CD4-positive, alpha-beta memory T cell (primary cell): ENCODE measurements at regions not wholly inside any gene's neighbourhood (a gene's known extent, or its start where the extent isn't known, plus 50 kb on each side); places are given as distances from the start of the nearest gene placed in this dataset.

Source experiments
- CTCF ChIA-PET: fragments of 350-600 bp; sonication (Branson Sonifier 250); formaldehyde crosslinking; loops from one replicate; lab custom pipeline; 2021; ENCODE audit warnings: inconsistent platforms; ENCODE audit not compliant: partially characterized antibody; lab: Charles Lee
- POLR2A ChIA-PET: fragments of 350-600 bp; sonication (Branson Sonifier 250); formaldehyde crosslinking; loops from one replicate; lab custom pipeline; 2021; ENCODE audit not compliant: partially characterized antibody; lab: Charles Lee
- DNase-seq, 5 donors: peaks; one replicate each; pipeline versions ENCODE4 v3.0.0 to v3.0.0-alpha.2; 2020 to 2022; ENCODE audit warnings: mixed read lengths in 1 of 5
- H3K27ac ChIP-seq: one replicate; pipeline ENCODE4 v1.7.0; 2013; ENCODE audit warnings: low read depth, low read length
- H3K27me3 ChIP-seq: 2 replicates; pipeline ENCODE4 v1.7.0; 2013; ENCODE audit warnings: mild to moderate bottlenecking, low read length, moderate library complexity; ENCODE audit not compliant: insufficient read depth
- H3K36me3 ChIP-seq: 2 replicates; pipeline ENCODE4 v1.7.0; 2013; ENCODE audit warnings: mild to moderate bottlenecking, low read length, moderate library complexity; ENCODE audit not compliant: insufficient read depth
- H3K4me1 ChIP-seq: 2 replicates; pipeline ENCODE4 v1.7.0; 2013; ENCODE audit warnings: mild to moderate bottlenecking, low read length, moderate library complexity; ENCODE audit not compliant: insufficient read depth
- H3K4me3 ChIP-seq, 2 donors: one replicate each; pipeline ENCODE4 v1.7.0; 2013; ENCODE audit warnings: low read length in 2 of 2, mild to moderate bottlenecking in 1 of 2
- H3K9me3 ChIP-seq, 2 donors: one replicate each; pipeline ENCODE4 v1.7.0; 2013; ENCODE audit warnings: low read length in 2 of 2, control low read depth in 1 of 2; ENCODE audit not compliant: control insufficient read depth in 1 of 2
- H3K27ac Mint-ChIP-seq, 7 donors: one replicate each; pipeline ENCODE4 v1.8.0; 2020 to 2021; ENCODE audit warnings: mixed read lengths in 7 of 7, mild to moderate bottlenecking in 6 of 7, inconsistent platforms in 3 of 7, moderate library complexity in 3 of 7
- H3K27me3 Mint-ChIP-seq, 2 donors: one replicate each; pipeline ENCODE4 v1.8.0; 2020 to 2021; ENCODE audit warnings: mixed read lengths in 2 of 2
- H3K36me3 Mint-ChIP-seq, 2 donors: one replicate each; pipeline ENCODE4 v1.8.0; 2020 to 2021; ENCODE audit warnings: mixed read lengths in 2 of 2, inconsistent platforms in 1 of 2, mild to moderate bottlenecking in 1 of 2
- H3K4me1 Mint-ChIP-seq, 4 donors: one replicate each; pipeline ENCODE4 v1.8.0; 2020 to 2021; ENCODE audit warnings: mixed read lengths in 4 of 4, mild to moderate bottlenecking in 1 of 4
- H3K4me3 Mint-ChIP-seq, 8 donors: one replicate each; pipeline ENCODE4 v1.8.0; 2020 to 2021; ENCODE audit warnings: mixed read lengths in 8 of 8, mild to moderate bottlenecking in 7 of 8, moderate library complexity in 6 of 8, inconsistent platforms in 3 of 8
- H3K9me3 Mint-ChIP-seq, 8 donors: one replicate each; pipeline ENCODE4 v1.8.0; 2020 to 2021; ENCODE audit warnings: mixed read lengths in 8 of 8, mild to moderate bottlenecking in 5 of 8, inconsistent platforms in 3 of 8, moderate library complexity in 1 of 8
- intact Hi-C: fragments of 100-400 bp; cut with micrococcal nuclease; formaldehyde crosslinking; loops from one replicate; pipeline ENCODE4 v1.15.1; 2023

GRCh38 chr15:99473981-99474906 lies 91.5 kb upstream of the MEF2A start:
- Mint-ChIP-seq H3K9me3 (no peaks in the 10 kb centered on the region), H3K27ac (peak overlapping the region in 1 of 7 donors; percentile 68), H3K4me1 (peaks cover 0 to 5% (median 2%) of the 10 kb centered on the region in 4 donors), H3K27me3 (no peaks in the 10 kb centered on the region), H3K36me3 (no peaks in the 10 kb centered on the region), H3K4me3 (no peak overlapping the region)
- Histone ChIP-seq H3K27ac (no peak overlapping the region), H3K4me1 (no peaks in the 10 kb centered on the region), H3K27me3 (no peaks in the 10 kb centered on the region), H3K9me3 (no peaks in the 10 kb centered on the region), H3K4me3 (no peak overlapping the region), H3K36me3 (no peaks in the 10 kb centered on the region)
- ChIA-PET CTCF (interaction anchor here (0.6 kb wide), 1 partner anchor 134 kb away, joined by 4 read pairs; no protein-coding TSS in a partner anchor), POLR2A (no interaction called here)
- DNase-seq, result no peak
- intact Hi-C loops, result no loop called here

DNA sequence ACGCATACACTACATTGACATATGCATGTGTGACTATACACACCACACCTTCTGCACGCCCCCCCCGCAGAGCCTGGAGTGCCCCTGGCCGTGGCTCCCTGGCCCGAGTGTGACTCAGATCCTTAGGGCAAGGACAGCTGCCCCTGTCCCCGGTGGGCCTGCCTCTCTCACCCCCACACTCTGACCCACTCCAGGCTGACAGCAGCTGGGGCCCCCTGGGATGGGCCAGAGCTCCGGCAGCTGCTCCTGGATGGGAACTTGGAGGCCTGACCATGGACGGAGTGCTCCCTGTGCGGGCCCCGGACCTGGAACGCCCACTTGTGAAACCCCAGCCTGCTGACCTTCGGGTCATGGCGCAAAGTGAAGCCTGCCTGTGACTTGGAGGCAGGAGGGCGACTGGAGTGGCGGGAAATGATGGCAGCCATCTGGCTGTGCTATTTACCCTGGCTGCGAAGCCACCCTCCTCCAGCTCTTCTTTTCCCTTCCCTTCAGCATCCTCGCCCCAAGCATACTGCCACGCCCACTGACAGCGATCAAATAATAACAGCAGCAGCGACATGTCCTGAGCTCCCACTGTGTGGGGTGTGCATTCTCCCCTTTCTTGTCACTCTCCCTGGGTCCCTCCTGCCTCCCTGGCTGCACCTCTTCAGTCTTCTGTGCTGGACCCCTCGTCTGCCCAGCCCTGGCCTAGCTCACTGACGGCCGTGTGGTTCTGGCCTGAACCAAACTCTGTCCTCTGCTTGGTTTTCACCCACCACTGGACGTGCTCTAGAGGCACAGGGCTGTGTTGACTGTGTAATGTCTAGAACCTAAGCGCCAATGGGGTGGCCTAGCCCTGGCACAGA lies 90.7 kb upstream of the MEF2A start:
- Mint-ChIP-seq H3K27ac (peak overlapping the region in 1 of 7 donors; percentile 30), H3K9me3 (no peaks in the 10 kb centered on the region), H3K4me1 (peaks cover 0 to 5% (median 2%) of the 10 kb centered on the region in 4 donors), H3K36me3 (no peaks in the 10 kb centered on the region), H3K27me3 (no peaks in the 10 kb centered on the region), H3K4me3 (no peak overlapping the region)
- H3K27ac ChIP-seq, result no peak overlapping the region
- ChIA-PET POLR2A (no interaction called here), CTCF (interaction anchor here (1.4 kb wide), 1 partner anchor 229 kb away, joined by 3 read pairs; no protein-coding TSS in a partner anchor)
- no peak for DNase-seq
- no peaks in the 10 kb centered on the region for H3K9me3 ChIP-seq
- no peaks in the 10 kb centered on the region for H3K4me1 ChIP-seq
- H3K27me3 ChIP-seq, result no peaks in the 10 kb centered on the region
- intact Hi-C loops, result no loop called here
- H3K36me3 ChIP-seq, result no peaks in the 10 kb centered on the region
- H3K4me3 ChIP-seq, result no peak overlapping the region

GRCh38 chr15:99475754-99476412 lies 89.9 kb upstream of the MEF2A start:
- ChIA-PET CTCF (interaction anchor here (1.4 kb wide), 1 partner anchor 228 kb away, joined by 3 read pairs; no protein-coding TSS in a partner anchor), POLR2A (no interaction called here)
- DNase-seq, result no peak
- Histone ChIP-seq H3K27me3 (no peaks in the 10 kb centered on the region), H3K27ac (no peak overlapping the region), H3K9me3 (no peaks in the 10 kb centered on the region), H3K4me1 (no peaks in the 10 kb centered on the region), H3K4me3 (no peak overlapping the region), H3K36me3 (no peaks in the 10 kb centered on the region)
- Mint-ChIP-seq H3K27me3 (peaks cover 0 to 2% of the 10 kb centered on the region in 2 donors), H3K9me3 (peaks cover 0 to 1% (median 0%) of the 10 kb centered on the region in 8 donors), H3K27ac (no peak overlapping the region), H3K4me3 (no peak overlapping the region), H3K36me3 (no peaks in the 10 kb centered on the region), H3K4me1 (peaks cover 0 to 5% (median 2%) of the 10 kb centered on the region in 4 donors)
- intact Hi-C loops, result no loop called here

DNA sequence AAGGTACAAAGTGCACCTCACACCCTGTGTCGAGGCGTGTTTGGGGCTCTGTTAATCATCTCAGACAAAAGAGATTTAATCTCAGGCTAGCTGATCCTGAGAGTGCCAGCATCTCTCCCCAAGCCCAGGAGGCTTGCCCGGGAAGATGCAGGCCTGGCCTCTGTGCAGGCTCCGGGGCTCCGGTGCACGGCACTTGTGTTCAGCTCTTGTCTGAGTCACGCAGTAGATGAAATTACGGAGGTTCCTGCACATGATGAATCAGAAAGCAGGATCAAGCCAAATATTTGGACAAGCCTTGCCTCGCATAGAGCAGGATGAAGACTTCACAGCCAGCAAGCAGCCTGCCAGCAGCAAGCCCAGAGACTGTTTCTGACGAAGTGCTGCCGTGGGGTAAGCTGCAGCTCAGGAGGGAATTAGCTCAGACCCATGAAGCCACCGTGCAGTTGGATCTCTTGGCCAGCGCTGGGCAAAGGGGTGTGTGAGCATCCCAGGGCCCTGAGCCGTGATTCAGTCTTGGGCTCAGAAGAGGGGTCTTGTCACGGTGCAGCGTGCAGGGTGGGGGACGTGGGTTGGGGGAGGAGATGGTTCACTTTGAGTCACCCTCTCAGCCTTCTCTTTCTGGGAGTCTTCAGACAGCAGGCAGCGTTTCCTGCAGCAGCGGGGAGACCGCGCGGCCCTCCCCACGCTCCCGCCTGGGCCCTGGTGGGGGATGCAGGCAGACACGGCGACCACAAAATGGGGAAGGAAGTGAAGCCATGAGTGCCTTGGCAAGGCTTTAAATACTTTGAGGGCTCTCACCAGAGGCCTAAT lies 89.2 kb upstream of the MEF2A start:
- peak in 1 of 5 donors; percentile 11 for DNase-seq
- ChIA-PET POLR2A (no interaction called here), CTCF (interaction anchor here (0.9 to 1.4 kb wide), 3 partner anchors 10 to 228 kb away, joined by 3 to 4 read pairs (median 3); no protein-coding TSS in a partner anchor)
- Histone ChIP-seq H3K4me1 (no peaks in the 10 kb centered on the region), H3K4me3 (no peak overlapping the region), H3K36me3 (no peaks in the 10 kb centered on the region), H3K9me3 (no peaks in the 10 kb centered on the region), H3K27me3 (no peaks in the 10 kb centered on the region), H3K27ac (no peak overlapping the region)
- H3K4me1 Mint-ChIP-seq, result peaks cover 0 to 5% (median 2%) of the 10 kb centered on the region in 4 donors
- peaks cover 0 to 2% (median 0%) of the 10 kb centered on the region in 8 donors for H3K9me3 Mint-ChIP-seq
- intact Hi-C loops, result no loop called here
- H3K27me3 Mint-ChIP-seq, result peaks cover 0 to 2% of the 10 kb centered on the region in 2 donors
- no peak overlapping the region for H3K4me3 Mint-ChIP-seq
- peak overlapping the region in 1 of 7 donors; percentile 15 for H3K27ac Mint-ChIP-seq
- H3K36me3 Mint-ChIP-seq, result no peaks in the 10 kb centered on the region

DNA sequence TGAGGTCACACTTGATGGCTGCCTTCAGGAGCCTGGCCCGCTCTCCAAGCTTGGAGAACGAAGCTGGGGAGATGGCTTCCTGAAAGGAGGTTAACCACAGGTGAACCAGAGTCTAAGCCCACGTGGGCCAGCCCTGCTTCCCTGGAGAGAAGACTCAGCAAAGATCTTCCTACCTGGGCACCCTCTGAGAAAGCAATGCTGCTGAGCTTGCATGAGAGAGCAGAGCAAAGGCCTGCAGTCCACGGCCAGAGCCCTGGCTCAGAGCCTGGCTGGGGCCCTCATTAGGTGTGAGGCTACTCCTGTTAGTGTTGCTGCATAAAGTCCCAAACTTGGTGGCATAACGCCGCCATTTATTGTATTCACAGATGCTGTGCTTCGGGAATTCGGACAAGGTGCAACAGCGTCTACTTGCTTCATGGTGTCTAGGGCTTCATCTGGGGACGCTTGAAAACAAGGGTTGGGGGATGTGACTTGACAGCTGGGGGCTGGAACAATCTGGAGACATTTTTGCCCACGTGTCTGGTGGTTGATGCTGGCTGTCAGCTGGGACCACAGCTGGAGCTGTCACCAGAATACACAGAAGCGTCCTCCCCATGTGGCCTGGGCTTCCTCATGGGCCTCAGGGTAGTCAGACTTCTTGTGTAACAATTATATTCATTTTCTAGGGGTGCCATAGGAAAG lies 87.9 kb upstream of the MEF2A start:
- peaks cover 0 to 2% (median 0%) of the 10 kb centered on the region in 8 donors for H3K9me3 Mint-ChIP-seq
- Histone ChIP-seq H3K27me3 (no peaks in the 10 kb centered on the region), H3K9me3 (no peaks in the 10 kb centered on the region), H3K36me3 (no peaks in the 10 kb centered on the region), H3K27ac (no peak overlapping the region), H3K4me1 (no peaks in the 10 kb centered on the region), H3K4me3 (no peak overlapping the region)
- no peaks in the 10 kb centered on the region for H3K36me3 Mint-ChIP-seq
- POLR2A ChIA-PET, result no interaction called here
- intact Hi-C loops, result no loop called here
- H3K27ac Mint-ChIP-seq, result peak overlapping the region in 1 of 7 donors; percentile 22
- DNase-seq, result no peak
- CTCF ChIA-PET, result interaction anchor here (0.9 to 1.2 kb wide), 3 partner anchors 8 to 226 kb away, joined by 3 to 4 read pairs (median 3); no protein-coding TSS in a partner anchor
- H3K4me1 Mint-ChIP-seq, result peaks cover 0 to 5% (median 2%) of the 10 kb centered on the region in 4 donors
- H3K4me3 Mint-ChIP-seq, result no peak overlapping the region
- peaks cover 0 to 3% of the 10 kb centered on the region in 2 donors for H3K27me3 Mint-ChIP-seq

DNA sequence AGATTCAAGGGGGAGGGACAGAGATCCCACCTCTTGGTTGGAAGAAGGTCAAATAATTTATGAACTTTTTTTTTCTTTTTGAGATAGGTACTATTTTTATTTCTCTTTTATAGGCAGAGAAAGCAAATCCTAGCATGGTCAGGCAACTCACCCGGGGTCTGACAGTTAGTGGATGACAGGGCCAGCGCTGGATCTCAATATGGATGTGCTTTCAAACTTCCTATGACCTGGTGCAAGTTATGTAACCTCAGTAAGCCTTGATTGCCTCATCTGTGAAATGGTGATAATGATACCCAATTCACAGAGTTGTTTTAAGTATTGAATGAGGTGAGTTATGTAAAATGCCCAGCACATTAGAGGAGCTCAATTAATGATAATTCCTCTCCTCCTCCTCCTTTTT lies 86.8 kb upstream of the MEF2A start:
- Histone ChIP-seq H3K9me3 (no peaks in the 10 kb centered on the region), H3K27me3 (no peaks in the 10 kb centered on the region), H3K4me3 (no peak overlapping the region), H3K4me1 (no peaks in the 10 kb centered on the region), H3K27ac (no peak overlapping the region), H3K36me3 (no peaks in the 10 kb centered on the region)
- Mint-ChIP-seq H3K27me3 (peaks cover 0 to 4% of the 10 kb centered on the region in 2 donors), H3K36me3 (no peaks in the 10 kb centered on the region), H3K27ac (no peak overlapping the region), H3K4me3 (no peak overlapping the region), H3K4me1 (peaks cover 0 to 5% (median 0%) of the 10 kb centered on the region in 4 donors), H3K9me3 (peaks cover 0 to 2% (median 0%) of the 10 kb centered on the region in 8 donors)
- intact Hi-C loops, result no loop called here
- CTCF ChIA-PET, result no interaction called here
- POLR2A ChIA-PET, result no interaction called here
- no peak for DNase-seq
